PC-9 (cell line): ENCODE measurements at regions not wholly inside any gene's neighbourhood (a gene's known extent, or its start where the extent isn't known, plus 50 kb on each side); places are given as distances from the start of the nearest gene placed in this dataset.

Experiments
- BruUV-seq: library from RNA; stranded (reverse); fragments of 400-500 nt; replicated peaks from 2 replicates; lab custom pipeline; 2021; lab: Mats Ljungman, UMichigan
- CTCF ChIA-PET: fragments of 300-600 bp; sonication (Branson Sonifier 250); formaldehyde crosslinking; loops from one replicate; lab custom pipeline; 2022; ENCODE audit warnings: antibody characterized with exemption; lab: Charles Lee
- POLR2A ChIA-PET: fragments of 300-600 bp; sonication (Branson Sonifier 250); formaldehyde crosslinking; loops from one replicate; lab custom pipeline; 2022; ENCODE audit warnings: antibody characterized with exemption; ENCODE audit not compliant: unreplicated experiment; lab: Charles Lee
- DNase-seq, 2 experiments: peaks; one replicate each; pipeline versions ENCODE4 v3.0.0 to v3.0.0-alpha.2; 2015 to 2022; ENCODE audit warnings: mixed read lengths in 1 of 2
- H2AFZ ChIP-seq: fragments of 200-600 bp; sonication (generic); 2 replicates; pipeline ENCODE4 v1.8.1; 2017; ENCODE audit warnings: antibody characterized with exemption
- H3F3A ChIP-seq: fragments of 200-600 bp; sonication (generic); 2 replicates; pipeline ENCODE4 v1.8.1; 2017; ENCODE audit warnings: antibody characterized with exemption, mild to moderate bottlenecking, low read depth; ENCODE audit not compliant: insufficient read depth
- H3K27ac ChIP-seq: fragments of 200-600 bp; sonication (generic); 2 replicates; pipeline ENCODE4 v1.6.1; 2016; ENCODE audit warnings: mixed run types
- H3K27me3 ChIP-seq: fragments of 200-600 bp; sonication (generic); 2 replicates; pipeline ENCODE4 v1.6.1; 2016; ENCODE audit warnings: low read depth, mixed run types; ENCODE audit not compliant: insufficient read depth
- H3K36me3 ChIP-seq: fragments of 200-600 bp; sonication (generic); 2 replicates; pipeline ENCODE4 v1.6.1; 2016; ENCODE audit warnings: low read depth, mixed run types
- H3K4me1 ChIP-seq: fragments of 200-600 bp; sonication (generic); replicated peaks from 2 replicates; pipeline ENCODE4 v1.6.1; 2016; ENCODE audit warnings: mixed run types; ENCODE audit not compliant: insufficient read depth
- H3K4me2 ChIP-seq: fragments of 200-600 bp; sonication (generic); 2 replicates; pipeline ENCODE4 v1.6.1; 2017; ENCODE audit warnings: mixed run types
- H3K4me3 ChIP-seq: fragments of 200-600 bp; sonication (generic); 2 replicates; pipeline ENCODE4 v1.6.1; 2016; ENCODE audit warnings: mixed run types
- H3K79me2 ChIP-seq: fragments of 200-600 bp; sonication (generic); 2 replicates; pipeline ENCODE4 v1.6.1; 2017; ENCODE audit warnings: low read depth, mixed run types
- H3K9me2 ChIP-seq: fragments of 200-600 bp; sonication (generic); 2 replicates; pipeline ENCODE4 v1.8.1; 2017; ENCODE audit warnings: mild to moderate bottlenecking; ENCODE audit not compliant: insufficient read depth
- H3K9me3 ChIP-seq: fragments of 200-600 bp; sonication (generic); 2 replicates; pipeline ENCODE4 v1.8.1; 2016; ENCODE audit warnings: low read depth; ENCODE audit not compliant: insufficient read depth
- H4K20me1 ChIP-seq: fragments of 200-600 bp; sonication (generic); 2 replicates; pipeline ENCODE4 v1.8.1; 2017; ENCODE audit not compliant: insufficient read depth
- EZH2 ChIP-seq: fragments of 200-600 bp; sonication (generic); IDR thresholded peaks from 2 replicates; pipeline ENCODE4 v1.8.0; 2017; ENCODE audit warnings: antibody characterized with exemption, low read depth
- intact Hi-C: fragments of 100-400 bp; cut with micrococcal nuclease; formaldehyde crosslinking; loops from one replicate; pipeline ENCODE4 v1.10.0; 2022; ENCODE audit not compliant: unreplicated experiment
- TF ChIP-seq, protein P1 (sequence below): fragments of 200-600 bp; sonication (generic); conservative IDR thresholded peaks from 2 replicates; pipeline ENCODE4 v1.6.1; 2017; ENCODE audit warnings: mixed run types, antibody characterized with exemption, mild to moderate bottlenecking, moderate library complexity

DNA sequence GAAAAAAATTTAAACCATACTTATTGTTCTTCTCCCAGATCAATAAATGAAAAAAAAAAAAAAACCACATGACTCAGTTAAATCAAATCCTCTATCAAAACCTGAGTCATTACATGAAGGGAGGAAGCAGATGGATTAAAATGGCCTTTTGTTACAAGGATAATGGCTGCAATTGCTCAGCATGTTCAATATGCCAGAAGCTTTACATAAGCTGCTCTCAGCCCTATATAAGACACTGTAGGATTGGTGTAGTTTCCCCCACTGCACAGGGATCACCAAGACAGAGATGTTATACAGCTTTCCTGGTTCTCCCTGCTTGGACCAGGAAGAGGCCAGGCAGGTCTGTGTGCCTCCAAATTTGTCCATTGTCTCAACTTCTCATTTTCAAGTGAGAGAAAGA lies 101.6 kb upstream of the MAP1B start:
- H3K4me1 ChIP-seq: peaks cover 7% of the 10 kb centered on the region; the same call in 1 of the 2 replicates
- H3K27ac ChIP-seq: no peak overlapping the region
- no peaks in the 10 kb centered on the region for H3K9me2 ChIP-seq
- no peak for TF ChIP-seq EZH2
- TF ChIP-seq, protein P1, sequence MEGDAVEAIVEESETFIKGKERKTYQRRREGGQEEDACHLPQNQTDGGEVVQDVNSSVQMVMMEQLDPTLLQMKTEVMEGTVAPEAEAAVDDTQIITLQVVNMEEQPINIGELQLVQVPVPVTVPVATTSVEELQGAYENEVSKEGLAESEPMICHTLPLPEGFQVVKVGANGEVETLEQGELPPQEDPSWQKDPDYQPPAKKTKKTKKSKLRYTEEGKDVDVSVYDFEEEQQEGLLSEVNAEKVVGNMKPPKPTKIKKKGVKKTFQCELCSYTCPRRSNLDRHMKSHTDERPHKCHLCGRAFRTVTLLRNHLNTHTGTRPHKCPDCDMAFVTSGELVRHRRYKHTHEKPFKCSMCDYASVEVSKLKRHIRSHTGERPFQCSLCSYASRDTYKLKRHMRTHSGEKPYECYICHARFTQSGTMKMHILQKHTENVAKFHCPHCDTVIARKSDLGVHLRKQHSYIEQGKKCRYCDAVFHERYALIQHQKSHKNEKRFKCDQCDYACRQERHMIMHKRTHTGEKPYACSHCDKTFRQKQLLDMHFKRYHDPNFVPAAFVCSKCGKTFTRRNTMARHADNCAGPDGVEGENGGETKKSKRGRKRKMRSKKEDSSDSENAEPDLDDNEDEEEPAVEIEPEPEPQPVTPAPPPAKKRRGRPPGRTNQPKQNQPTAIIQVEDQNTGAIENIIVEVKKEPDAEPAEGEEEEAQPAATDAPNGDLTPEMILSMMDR: no peak
- no peaks in the 10 kb centered on the region for H3K36me3 ChIP-seq
- no peaks in the 10 kb centered on the region for H4K20me1 ChIP-seq
- H3K4me2 ChIP-seq: no peak overlapping the region
- H3K79me2 ChIP-seq: no peaks in the 10 kb centered on the region
- no peak for DNase-seq
- no TSS peak for BruUV-seq
- ChIA-PET CTCF (no interaction called here), POLR2A (no interaction called here)
- no peak overlapping the region for H2AFZ ChIP-seq
- intact Hi-C loops: loop anchor here (10.0 kb wide), 1 partner anchor 221 kb away; no protein-coding TSS in a partner anchor
- H3K9me3 ChIP-seq: no peaks in the 10 kb centered on the region; the same call in 1 of the 2 replicates
- no peaks in the 10 kb centered on the region for H3F3A ChIP-seq
- H3K4me3 ChIP-seq: no peak overlapping the region
- H3K27me3 ChIP-seq: no peaks in the 10 kb centered on the region

DNA sequence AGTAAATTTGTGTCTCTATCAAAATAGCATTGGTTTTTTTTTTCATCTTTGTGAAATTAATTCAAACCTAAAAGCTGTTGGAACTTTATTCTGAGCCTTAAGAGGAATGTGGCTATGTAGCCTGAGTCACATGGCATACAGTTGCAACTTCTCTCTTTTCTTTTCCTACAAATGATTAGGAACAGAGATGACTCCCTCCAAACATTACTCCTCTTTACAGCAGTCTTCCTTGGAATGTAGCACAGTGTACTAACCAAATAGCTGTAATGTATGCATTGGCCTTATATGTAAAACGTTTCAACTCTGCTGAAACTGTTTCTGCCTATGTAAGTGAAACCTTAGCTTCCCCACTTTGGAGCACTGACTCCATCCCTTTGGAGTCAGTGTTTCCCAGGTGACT lies 100.9 kb upstream of the MAP1B start:
- H3K4me3 ChIP-seq: no peak overlapping the region
- H3K4me2 ChIP-seq: no peak overlapping the region
- H3K4me1 ChIP-seq: peaks cover 7% of the 10 kb centered on the region; the same call in 1 of the 2 replicates
- ChIA-PET CTCF (no interaction called here), POLR2A (no interaction called here)
- no peak for DNase-seq
- intact Hi-C loops: loop anchor here (10.0 kb wide), 1 partner anchor 222 kb away; no protein-coding TSS in a partner anchor
- H3K79me2 ChIP-seq: no peaks in the 10 kb centered on the region
- no peaks in the 10 kb centered on the region for H3K27me3 ChIP-seq
- H3K27ac ChIP-seq: no peak overlapping the region
- TF ChIP-seq, protein P1: no peak
- no peak for TF ChIP-seq EZH2
- no TSS peak for BruUV-seq
- H4K20me1 ChIP-seq: no peaks in the 10 kb centered on the region
- no peak overlapping the region for H2AFZ ChIP-seq
- H3K9me2 ChIP-seq: no peaks in the 10 kb centered on the region
- H3K36me3 ChIP-seq: no peaks in the 10 kb centered on the region
- H3K9me3 ChIP-seq: no peaks in the 10 kb centered on the region; the same call in 1 of the 2 replicates
- H3F3A ChIP-seq: no peaks in the 10 kb centered on the region

DNA sequence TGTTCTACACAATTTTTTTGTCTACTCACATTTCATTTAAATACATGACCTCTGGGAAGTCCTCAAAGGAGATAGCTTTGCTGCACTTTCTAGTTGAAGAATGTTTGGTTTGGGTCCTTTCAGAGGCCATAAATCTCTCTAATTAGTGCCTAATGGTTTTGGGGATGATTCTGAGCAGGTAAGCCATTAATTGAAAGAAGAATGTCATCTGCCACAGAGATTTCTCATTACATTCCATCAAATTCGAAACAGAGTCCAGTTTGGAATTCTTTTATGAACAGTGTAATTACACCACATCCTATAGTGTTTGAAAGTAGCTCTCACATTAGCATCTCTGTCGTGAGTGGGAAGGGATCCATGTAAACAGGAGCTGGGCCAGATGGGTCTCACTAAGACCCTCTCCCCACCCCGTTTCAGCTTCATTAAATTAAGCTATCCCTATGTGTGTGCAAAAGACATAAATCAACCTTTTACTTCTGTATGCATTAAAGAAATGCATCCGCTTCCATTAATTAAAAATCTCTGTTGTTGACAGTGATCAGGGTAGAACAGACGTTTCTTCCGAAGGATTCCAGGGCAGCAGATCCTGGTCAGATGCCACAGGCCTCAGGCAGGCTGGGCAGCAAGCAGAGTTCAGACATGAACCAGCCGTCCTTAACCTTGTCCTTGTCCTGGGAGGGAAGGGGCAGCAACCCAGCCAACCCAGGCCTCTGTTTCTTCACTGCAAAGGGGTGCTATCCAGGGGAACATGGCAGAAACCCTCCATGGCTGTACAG lies 99.8 kb upstream of the MAP1B start:
- Histone ChIP-seq H3K27me3 (no peaks in the 10 kb centered on the region), H3K9me2 (no peaks in the 10 kb centered on the region), H3K27ac (no peak overlapping the region), H3F3A (no peaks in the 10 kb centered on the region), H3K36me3 (no peaks in the 10 kb centered on the region), H3K9me3 (no peaks in the 10 kb centered on the region), H3K4me1 (peaks cover 7% of the 10 kb centered on the region; the same call in 1 of the 2 replicates), H2AFZ (no peak overlapping the region), H3K79me2 (no peaks in the 10 kb centered on the region), H3K4me2 (no peak overlapping the region), H3K4me3 (no peak overlapping the region), H4K20me1 (no peaks in the 10 kb centered on the region)
- ChIA-PET CTCF (no interaction called here), POLR2A (no interaction called here)
- intact Hi-C loops: loop anchor here (10.0 kb wide), 1 partner anchor 223 kb away; no protein-coding TSS in a partner anchor
- no peak for TF ChIP-seq EZH2
- TF ChIP-seq, protein P1: no peak
- no peak for DNase-seq
- BruUV-seq: no TSS peak
